Epithelial cell of esophagus (primary cell): ENCODE measurements at regions not wholly inside any gene's neighbourhood (a gene's known extent, or its start where the extent isn't known, plus 50 kb on each side); places are given as distances from the start of the nearest gene placed in this dataset.
A peak's percentile ranks its signal among the peaks of the same experiment; 100 is the strongest.

Source experiments
- DNase-seq: peaks from one replicate; pipeline ENCODE4 v3.0.0; 2010; ENCODE audit warnings: low read depth
- H3K4me3 ChIP-seq: 2 replicates; pipeline ENCODE4 v1.5.1; 2011; ENCODE audit warnings: mild to moderate bottlenecking, low read length, control low read depth
- CTCF ChIP-seq: IDR thresholded peaks from 2 replicates; pipeline ENCODE4 v1.5.1; 2011; ENCODE audit warnings: low read depth, mild to moderate bottlenecking, low read length, control low read depth, inconsistent platforms; ENCODE audit not compliant: insufficient read depth; ENCODE audit errors: missing control alignments

- TF ChIP-seq CTCF = no peak
- DNase-seq = no peak
- no peak overlapping the region for H3K4me3 ChIP-seq
Observed at GRCh38 chr16:82541103-82541502, 85.7 kb upstream of the CDH13 start.

- TF ChIP-seq CTCF = no peak
- DNase-seq = no peak
- H3K4me3 ChIP-seq = no peak overlapping the region
Observed at GRCh38 chr16:82535764-82536163, 91.0 kb upstream of the CDH13 start.

- H3K4me3 ChIP-seq = no peak overlapping the region
- TF ChIP-seq CTCF = no peak
- peak; percentile 14 for DNase-seq
Observed at GRCh38 chr16:82535262-82535661, 91.5 kb upstream of the CDH13 start.

GRCh38 chr16:82533189-82533588, 93.6 kb upstream of the CDH13 start:
- no peak for TF ChIP-seq CTCF
- H3K4me3 ChIP-seq = no peak overlapping the region
- DNase-seq = no peak

GRCh38 chr16:82530883-82531282, 95.9 kb upstream of the CDH13 start:
- DNase-seq = no peak
- no peak for TF ChIP-seq CTCF
- no peak overlapping the region for H3K4me3 ChIP-seq

- TF ChIP-seq CTCF = no peak
- DNase-seq = no peak
- no peak overlapping the region for H3K4me3 ChIP-seq
Observed at GRCh38 chr16:82527101-82527500, 99.7 kb upstream of the CDH13 start.

GRCh38 chr16:82524976-82525375, 101.8 kb upstream of the CDH13 start:
- no peak for TF ChIP-seq CTCF
- DNase-seq = no peak

More at GRCh38 chr16:82524976-82525375, 101.8 kb upstream of the CDH13 start:
- H3K4me3 ChIP-seq = no peak overlapping the region
